GM23338 (cell line): ENCODE measurements at regions not wholly inside any gene's neighbourhood (a gene's known extent, or its start where the extent isn't known, plus 50 kb on each side); places are given as distances from the start of the nearest gene placed in this dataset.

Experiments used
- ATAC-seq: fragments of 200-7000 bp; cut with Tn5 transposase; 3 replicates; pipeline ENCODE4 v1.9.1; 2020
- DNase-seq: peaks from one replicate; pipeline ENCODE4 v3.0.0-alpha.2; 2015; ENCODE audit warnings: low spot score
- H2AFZ ChIP-seq: fragments of 200-600 bp; sonication (generic); 2 replicates; pipeline ENCODE4 v1.8.0; 2016; ENCODE audit warnings: antibody characterized with exemption, mild to moderate bottlenecking, moderate library complexity
- H3F3A ChIP-seq: fragments of 200-600 bp; sonication (generic); replicated peaks from 2 replicates; pipeline ENCODE4 v1.8.0; 2017; ENCODE audit warnings: antibody characterized with exemption, mixed run types, low read depth
- H3K27ac ChIP-seq: fragments of 200-600 bp; sonication (generic); 2 replicates; pipeline ENCODE4 v1.6.1; 2016; ENCODE audit warnings: low read depth
- H3K27me3 ChIP-seq: fragments of 200-600 bp; sonication (generic); 2 replicates; pipeline ENCODE4 v1.8.0; 2016; ENCODE audit warnings: mild to moderate bottlenecking, mixed run types, moderate library complexity; ENCODE audit not compliant: insufficient read depth
- H3K36me3 ChIP-seq: fragments of 200-600 bp; sonication (generic); 2 replicates; pipeline ENCODE4 v1.8.0; 2016; ENCODE audit warnings: mild to moderate bottlenecking; ENCODE audit not compliant: insufficient read depth
- H3K4me1 ChIP-seq: fragments of 200-600 bp; sonication (generic); 2 replicates; pipeline ENCODE4 v1.8.0; 2016; ENCODE audit warnings: mild to moderate bottlenecking, moderate library complexity; ENCODE audit not compliant: insufficient read depth
- H3K4me2 ChIP-seq: fragments of 200-600 bp; sonication (generic); 2 replicates; pipeline ENCODE4 v1.7.1; 2017; ENCODE audit warnings: mixed run types
- H3K4me3 ChIP-seq: fragments of 200-600 bp; sonication (generic); 2 replicates; pipeline ENCODE4 v1.6.1; 2016; ENCODE audit warnings: mixed run types
- H3K79me2 ChIP-seq: fragments of 200-600 bp; sonication (generic); replicated peaks from 2 replicates; pipeline ENCODE4 v1.8.0; 2017; ENCODE audit warnings: mild to moderate bottlenecking; ENCODE audit not compliant: insufficient read depth
- H3K9me2 ChIP-seq: fragments of 200-600 bp; sonication (generic); 2 replicates; pipeline ENCODE4 v1.8.0; 2017; ENCODE audit not compliant: insufficient read depth
- H4K20me1 ChIP-seq: fragments of 200-600 bp; sonication (generic); replicated peaks from 2 replicates; pipeline ENCODE4 v1.8.0; 2017; ENCODE audit warnings: mild to moderate bottlenecking; ENCODE audit not compliant: insufficient read depth
- H3K27ac Mint-ChIP-seq: 2 replicates; pipeline ENCODE4 v1.8.0; 2020; ENCODE audit warnings: inconsistent platforms, mild to moderate bottlenecking, moderate library complexity, mixed read lengths
- H3K27me3 Mint-ChIP-seq: 3 replicates; pipeline ENCODE4 v1.8.0; 2022; ENCODE audit warnings: low read depth, mild to moderate bottlenecking, moderate library complexity, mixed read lengths, inconsistent platforms; ENCODE audit not compliant: insufficient read depth, poor library complexity
- H3K36me3 Mint-ChIP-seq: 3 replicates; pipeline ENCODE4 v1.8.0; 2021; ENCODE audit warnings: low read depth, mild to moderate bottlenecking, inconsistent platforms, moderate library complexity, mixed read lengths
- H3K4me1 Mint-ChIP-seq: 3 replicates; pipeline ENCODE4 v1.8.0; 2020; ENCODE audit warnings: mild to moderate bottlenecking, inconsistent platforms, mixed read lengths
- H3K4me3 Mint-ChIP-seq: 3 replicates; pipeline ENCODE4 v1.8.0; 2021; ENCODE audit warnings: moderate library complexity, mild to moderate bottlenecking, inconsistent platforms, mixed read lengths
- H3K9me3 Mint-ChIP-seq: 3 replicates; pipeline ENCODE4 v1.8.0; 2020; ENCODE audit warnings: moderate library complexity, mild to moderate bottlenecking, inconsistent platforms, mixed read lengths
- CREB1 ChIP-seq: fragments of 250-450 bp; sonication (Bioruptor Pico); IDR thresholded peaks from 2 replicates; pipeline ENCODE4 v1.5.0; 2020; ENCODE audit warnings: low read depth, mild to moderate bottlenecking, moderate library complexity
- CTCF ChIP-seq, 2 experiments: fragments of 200-600 bp in 1 of 2; sonication (generic) in 1 of 2; conservative IDR thresholded peaks; 2 replicates each; pipeline versions ENCODE4 v1.5.1 to v1.6.1; 2016 to 2017; ENCODE audit warnings: antibody characterized with exemption in 2 of 2, low read depth in 2 of 2, mild to moderate bottlenecking in 2 of 2, moderate library complexity in 1 of 2
- EZH2 ChIP-seq: fragments of 200-600 bp; sonication (generic); IDR thresholded peaks from one replicate; pipeline ENCODE4 v1.8.0; 2017; ENCODE audit warnings: antibody characterized with exemption, mild to moderate bottlenecking, low read depth; ENCODE audit not compliant: unreplicated experiment
- EZH2phosphoT487 ChIP-seq: fragments of 200-600 bp; sonication (generic); IDR thresholded peaks from one replicate; pipeline ENCODE4 v1.8.1; 2018; ENCODE audit warnings: antibody characterized with exemption; ENCODE audit not compliant: unreplicated experiment
- JUNB ChIP-seq: IDR thresholded peaks from one replicate; pipeline ENCODE4 v1.6.1; 2016; ENCODE audit warnings: antibody characterized with exemption; ENCODE audit not compliant: unreplicated experiment
- POLR2AphosphoS5 ChIP-seq: IDR thresholded peaks from 2 replicates; pipeline ENCODE4 v1.6.1; 2016; ENCODE audit warnings: antibody characterized with exemption, low read depth
- REST ChIP-seq: IDR thresholded peaks from one replicate; pipeline ENCODE4 v1.6.1; 2018; ENCODE audit warnings: antibody characterized with exemption; ENCODE audit not compliant: unreplicated experiment
- STAT1 ChIP-seq: IDR thresholded peaks from one replicate; pipeline ENCODE4 v1.6.1; 2016; ENCODE audit warnings: antibody characterized with exemption; ENCODE audit not compliant: unreplicated experiment
- ZNF114 ChIP-seq: fragments of 250-450 bp; sonication (Bioruptor Pico); IDR thresholded peaks from 2 replicates; pipeline ENCODE4 v1.5.0; 2020; ENCODE audit warnings: mild to moderate bottlenecking, moderate library complexity
- ZNF331 ChIP-seq: fragments of 250-450 bp; sonication (Bioruptor Pico); IDR thresholded peaks from 2 replicates; pipeline ENCODE4 v1.5.0; 2020; ENCODE audit warnings: low read depth, mild to moderate bottlenecking, moderate library complexity
- ZNF462 ChIP-seq: fragments of 250-450 bp; sonication (Bioruptor Pico); IDR thresholded peaks from 2 replicates; pipeline ENCODE4 v1.5.0; 2020; ENCODE audit warnings: mild to moderate bottlenecking, moderate library complexity

- no peaks in the 10 kb centered on the region for H3F3A ChIP-seq
- TF ChIP-seq CREB1 (no peak), CTCF (conservative IDR thresholded peaks at IDR 0.05; ENCODE audit: low read depth in 2 of 2) (no peak), ZNF462 (no peak), STAT1 (no peak), ZNF114 (CRISPR knock-in tag) (no peak), EZH2phosphoT487 (no peak), ZNF331 (CRISPR knock-in tag) (no peak), EZH2 (no peak), POLR2AphosphoS5 (no peak), REST (no peak), JUNB (no peak)
- Mint-ChIP-seq H3K36me3 (no peaks in the 10 kb centered on the region), H3K27me3 (peaks cover 2% of the 10 kb centered on the region), H3K4me1 (no peaks in the 10 kb centered on the region), H3K9me3 (no peaks in the 10 kb centered on the region), H3K4me3 (no peak overlapping the region), H3K27ac (no peak overlapping the region)
- H3K36me3 ChIP-seq, result no peaks in the 10 kb centered on the region
- no peaks in the 10 kb centered on the region for H3K4me1 ChIP-seq
- H3K79me2 ChIP-seq, result no peaks in the 10 kb centered on the region
- no peak overlapping the region for H3K4me3 ChIP-seq
- DNase-seq (no peak), ATAC-seq (no peak)
- no peak overlapping the region for H3K27ac ChIP-seq
- H3K4me2 ChIP-seq, result no peak overlapping the region
- no peaks in the 10 kb centered on the region for H3K9me2 ChIP-seq
- no peaks in the 10 kb centered on the region for H3K27me3 ChIP-seq
- H4K20me1 ChIP-seq, result no peaks in the 10 kb centered on the region
- no peak overlapping the region for H2AFZ ChIP-seq
These were observed 1047.7 kb downstream of the TBL1XR1 start for GRCh38 chr3:176149567-176149966.
